HEK293T (cell line): ENCODE measurements at regions not wholly inside any gene's neighbourhood (a gene's known extent, or its start where the extent isn't known, plus 50 kb on each side); places are given as distances from the start of the nearest gene placed in this dataset.

Experiments
- CTCF ChIA-PET: fragments of 350-600 bp; formaldehyde crosslinking; extraction: SDS; loops from one replicate; lab custom pipeline; 2021; ENCODE audit warnings: antibody characterized with exemption, inconsistent platforms; lab: Yijun Ruan, JAX
- POLR2A ChIA-PET: fragments of 350-600 bp; formaldehyde crosslinking; extraction: SDS; loops from one replicate; lab custom pipeline; 2020; ENCODE audit warnings: antibody characterized with exemption, inconsistent platforms; lab: Yijun Ruan, JAX
- DNase-seq: peaks from one replicate; pipeline ENCODE4 v3.0.0; 2012; ENCODE audit warnings: mixed read lengths; ENCODE audit errors: extremely low spot score
- ARNT ChIP-seq: fragments of 450-650 bp; IDR thresholded peaks from 2 replicates; pipeline ENCODE4 v1.6.1; 2017; ENCODE audit warnings: mild to moderate bottlenecking
- BHLHE40 ChIP-seq: fragments of 450-650 bp; IDR thresholded peaks from 2 replicates; pipeline ENCODE4 v1.6.1; 2016; ENCODE audit warnings: mild to moderate bottlenecking, moderate library complexity, borderline replicate concordance
- CTBP1 ChIP-seq: fragments of 450-650 bp; IDR thresholded peaks from 2 replicates; pipeline ENCODE4 v1.6.1; 2016; ENCODE audit warnings: borderline replicate concordance
- ELF4 ChIP-seq: fragments of 450-650 bp; IDR thresholded peaks from 2 replicates; pipeline ENCODE4 v1.6.1; 2017; ENCODE audit warnings: antibody characterized with exemption
- FOXA1 ChIP-seq: fragments of 450-650 bp; IDR thresholded peaks from 2 replicates; pipeline ENCODE4 v1.6.1; 2016; ENCODE audit warnings: mild to moderate bottlenecking
- FOXK2 ChIP-seq: fragments of 450-650 bp; IDR thresholded peaks from 2 replicates; pipeline ENCODE4 v1.6.1; 2016; ENCODE audit warnings: mild to moderate bottlenecking
- FOXM1 ChIP-seq: fragments of 450-650 bp; IDR thresholded peaks from 2 replicates; pipeline ENCODE4 v1.6.1; 2017; ENCODE audit warnings: mild to moderate bottlenecking, borderline replicate concordance
- HDGF ChIP-seq: fragments of 450-650 bp; IDR thresholded peaks from 2 replicates; pipeline ENCODE4 v1.6.1; 2017; ENCODE audit warnings: antibody characterized with exemption, borderline replicate concordance
- L3MBTL2 ChIP-seq: fragments of 450-650 bp; conservative IDR thresholded peaks from 2 replicates; pipeline ENCODE4 v1.6.1; 2016; ENCODE audit warnings: mild to moderate bottlenecking
- LEF1 ChIP-seq: fragments of 450-650 bp; IDR thresholded peaks from 2 replicates; pipeline ENCODE4 v1.6.1; 2017; ENCODE audit warnings: mild to moderate bottlenecking, borderline replicate concordance
- NFRKB ChIP-seq: fragments of 450-650 bp; IDR thresholded peaks from 2 replicates; pipeline ENCODE4 v1.6.1; 2016; ENCODE audit warnings: mild to moderate bottlenecking, moderate library complexity
- SP1 ChIP-seq: fragments of 450-650 bp; IDR thresholded peaks from 2 replicates; pipeline ENCODE4 v1.6.1; 2017
- SUZ12 ChIP-seq: fragments of 450-650 bp; IDR thresholded peaks from 2 replicates; pipeline ENCODE4 v1.6.1; 2016; ENCODE audit warnings: mild to moderate bottlenecking
- TARDBP ChIP-seq: fragments of 450-650 bp; IDR thresholded peaks from 2 replicates; pipeline ENCODE4 v1.6.1; 2016
- ZNF384 ChIP-seq: fragments of 450-650 bp; IDR thresholded peaks from 2 replicates; pipeline ENCODE4 v1.6.1; 2016
- TF ChIP-seq, protein P1 (sequence below): fragments of 450-650 bp; IDR thresholded peaks from 2 replicates; pipeline ENCODE4 v1.6.1; 2016

- CTCF ChIA-PET, result no interaction called here
- POLR2A ChIA-PET, result no interaction called here
- DNase-seq, result no peak
- TF ChIP-seq L3MBTL2 (no peak), BHLHE40 (no peak), FOXA1 (no peak), SP1 (no peak), ZNF384 (no peak), ARNT (no peak), ELF4 (no peak), FOXM1 (no peak), HDGF (no peak), FOXK2 (no peak), LEF1 (no peak)
- TF ChIP-seq, protein P1, sequence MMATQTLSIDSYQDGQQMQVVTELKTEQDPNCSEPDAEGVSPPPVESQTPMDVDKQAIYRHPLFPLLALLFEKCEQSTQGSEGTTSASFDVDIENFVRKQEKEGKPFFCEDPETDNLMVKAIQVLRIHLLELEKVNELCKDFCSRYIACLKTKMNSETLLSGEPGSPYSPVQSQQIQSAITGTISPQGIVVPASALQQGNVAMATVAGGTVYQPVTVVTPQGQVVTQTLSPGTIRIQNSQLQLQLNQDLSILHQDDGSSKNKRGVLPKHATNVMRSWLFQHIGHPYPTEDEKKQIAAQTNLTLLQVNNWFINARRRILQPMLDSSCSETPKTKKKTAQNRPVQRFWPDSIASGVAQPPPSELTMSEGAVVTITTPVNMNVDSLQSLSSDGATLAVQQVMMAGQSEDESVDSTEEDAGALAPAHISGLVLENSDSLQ, result no peak
These were observed 121.8 kb upstream of the CAV2 start for GRCh38 chr7:116377721-116378120.

- POLR2A ChIA-PET, result no interaction called here
- no peak for DNase-seq
- CTCF ChIA-PET, result interaction anchor here (0.6 kb wide), 1 partner anchor 147 kb away, joined by 5 read pairs; no protein-coding TSS in a partner anchor
- TF ChIP-seq ZNF384, result no peak
- no peak for TF ChIP-seq LEF1
- no peak for TF ChIP-seq NFRKB
- TF ChIP-seq SP1, result no peak
- no peak for TF ChIP-seq ARNT
- no peak for TF ChIP-seq HDGF
- no peak for TF ChIP-seq FOXK2
- TF ChIP-seq, protein P1, result no peak
- TF ChIP-seq BHLHE40, result no peak
- TF ChIP-seq SUZ12, result no peak
These were observed 119.5 kb upstream of the CAV2 start for GRCh38 chr7:116380025-116380424.

DNA sequence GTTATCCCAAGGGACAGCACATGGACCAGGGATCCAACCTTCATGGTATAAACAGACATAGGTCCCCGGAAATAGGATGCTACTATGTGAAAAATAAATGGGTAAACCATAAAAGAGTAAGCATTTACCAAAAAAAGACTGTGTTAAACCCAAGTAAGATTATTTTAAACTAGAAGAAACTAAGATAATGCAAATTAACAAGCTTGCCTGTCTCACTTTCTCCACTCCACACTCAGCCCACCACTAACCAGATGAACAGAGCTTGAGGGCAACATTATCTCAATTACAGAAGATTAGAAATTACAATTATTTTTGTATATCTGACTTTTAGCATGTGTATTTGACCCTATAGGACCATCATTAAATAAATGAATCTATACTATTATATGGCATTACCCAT lies 117.2 kb upstream of the CAV2 start:
- DNase-seq, result no peak
- ChIA-PET CTCF (no interaction called here), POLR2A (no interaction called here)
- no peak for TF ChIP-seq HDGF
- TF ChIP-seq ARNT, result no peak
- no peak for TF ChIP-seq NFRKB
- no peak for TF ChIP-seq ELF4
- no peak for TF ChIP-seq SP1
- no peak for TF ChIP-seq TARDBP
- TF ChIP-seq L3MBTL2, result no peak

DNA sequence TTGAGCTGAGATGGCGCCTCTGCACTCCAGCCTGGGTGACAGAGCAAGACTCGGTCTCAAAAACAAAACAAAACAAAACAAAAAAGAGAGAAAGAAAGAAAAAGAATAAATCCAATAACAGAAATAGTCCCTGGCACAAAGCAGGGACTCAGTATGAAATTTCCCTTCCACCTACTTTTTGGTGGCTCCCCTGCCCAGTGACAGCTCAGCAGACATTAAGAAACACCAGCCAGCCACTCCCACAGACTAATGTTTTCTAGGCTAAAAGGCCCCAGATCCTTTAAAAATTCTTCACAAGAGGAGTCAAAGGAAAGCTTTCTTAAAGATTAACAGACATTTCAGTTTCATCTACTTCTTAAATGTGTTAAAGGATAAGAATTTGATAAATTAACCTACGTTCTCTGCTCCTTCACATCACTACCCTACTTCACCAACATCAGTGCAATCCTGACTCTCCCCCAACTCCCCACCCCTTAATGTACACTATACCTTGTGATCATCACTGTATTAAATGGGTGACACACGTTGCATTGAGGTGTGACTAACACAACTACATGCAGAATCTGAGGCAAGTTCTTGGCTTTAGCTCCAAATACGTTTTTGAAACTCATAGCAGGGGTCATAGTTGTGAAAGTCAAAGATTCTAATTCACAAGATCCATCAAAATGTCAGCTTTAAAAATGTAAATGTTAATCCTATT lies 114.5 kb upstream of the CAV2 start:
- CTCF ChIA-PET, result interaction anchor here (0.5 kb wide), 1 partner anchor 215 kb away, joined by 3 read pairs; no protein-coding TSS in a partner anchor
- TF ChIP-seq ARNT (no peak), L3MBTL2 (no peak), FOXM1 (no peak), TARDBP (no peak), SUZ12 (no peak)
- DNase-seq, result no peak
- POLR2A ChIA-PET, result no interaction called here

DNA sequence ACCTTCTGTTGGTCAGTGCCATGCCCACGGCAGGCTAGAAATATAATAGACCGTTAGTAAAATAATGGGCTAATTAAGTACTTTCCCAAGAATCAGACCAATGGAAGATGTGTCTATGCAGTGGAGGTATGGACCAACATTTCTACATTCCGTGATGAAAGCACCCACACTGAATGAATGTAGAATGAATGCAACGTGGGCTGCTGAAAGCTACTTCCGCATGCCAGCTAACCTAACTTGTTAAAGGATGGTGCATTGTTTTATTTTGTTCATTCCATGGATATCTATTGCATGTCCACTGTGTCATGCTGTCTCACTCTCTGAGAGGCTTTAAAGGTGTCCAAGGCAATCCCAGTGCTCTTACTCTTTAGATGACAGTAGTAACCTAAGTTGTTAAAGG lies 112.9 kb upstream of the CAV2 start:
- TF ChIP-seq, protein P1, result no peak
- TF ChIP-seq FOXM1 (no peak), BHLHE40 (no peak), SUZ12 (no peak), ELF4 (no peak), ZNF384 (no peak), NFRKB (no peak), ARNT (no peak), HDGF (no peak), CTBP1 (no peak), LEF1 (no peak), L3MBTL2 (no peak)
- POLR2A ChIA-PET, result no interaction called here
- CTCF ChIA-PET, result no interaction called here
- no peak for DNase-seq

DNA sequence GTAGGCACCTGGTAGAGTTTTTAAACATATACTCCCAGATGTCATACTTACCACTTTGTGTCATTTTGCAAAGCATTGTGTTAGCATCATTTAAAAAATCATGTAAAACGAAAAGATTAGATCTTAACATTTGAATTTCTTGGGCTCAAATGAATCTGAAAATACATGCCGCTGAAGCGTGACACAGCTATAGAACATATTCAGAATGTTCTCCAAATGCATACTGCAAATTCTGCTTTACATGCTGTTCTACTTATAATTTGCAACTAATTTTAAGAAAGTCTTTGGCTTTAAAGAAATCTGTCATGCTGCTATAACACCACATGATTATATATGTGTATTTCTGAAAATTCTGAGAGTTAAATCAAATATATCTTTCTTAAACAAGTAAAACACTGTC lies 109.2 kb upstream of the CAV2 start:
- POLR2A ChIA-PET, result no interaction called here
- TF ChIP-seq, protein P1, result no peak
- TF ChIP-seq CTBP1, result no peak
- no peak for TF ChIP-seq TARDBP
- TF ChIP-seq ZNF384, result no peak
- no peak for TF ChIP-seq ELF4
- TF ChIP-seq L3MBTL2, result no peak
- no peak for TF ChIP-seq BHLHE40
- no peak for TF ChIP-seq FOXM1
- TF ChIP-seq SUZ12, result no peak
- no peak for TF ChIP-seq ARNT
- no peak for TF ChIP-seq FOXA1
- TF ChIP-seq LEF1, result no peak
- no peak for TF ChIP-seq FOXK2
- no peak for TF ChIP-seq HDGF
- no peak for TF ChIP-seq SP1
- no peak for TF ChIP-seq NFRKB
- no peak for DNase-seq
- CTCF ChIA-PET, result no interaction called here
